H54 (cell line): ENCODE measurements at regions not wholly inside any gene's neighbourhood (a gene's known extent, or its start where the extent isn't known, plus 50 kb on each side); places are given as distances from the start of the nearest gene placed in this dataset.
A peak's percentile ranks its signal among the peaks of the same experiment; 100 is the strongest.
"Not testable (repeated sequence)": the region's sequence is repeated elsewhere in the genome, so short reads cannot be mapped to it uniquely, and the experiment has no call there.

ENCODE experiments used
- DNase-seq: peaks from one replicate; pipeline ENCODE4 v3.0.0; 2011; ENCODE audit warnings: low spot score, mixed read lengths; ENCODE audit not compliant: insufficient read length
- FAIRE-seq: peaks from 3 replicates; lab custom pipeline; 2011; peaks lifted over from hg19 to GRCh38; lab: Jason Lieb, UNC
- POLR2A ChIP-seq: IDR thresholded peaks from 2 replicates; pipeline ENCODE4 v1.6.1; 2011; ENCODE audit warnings: low read depth, mild to moderate bottlenecking, low read length

DNA sequence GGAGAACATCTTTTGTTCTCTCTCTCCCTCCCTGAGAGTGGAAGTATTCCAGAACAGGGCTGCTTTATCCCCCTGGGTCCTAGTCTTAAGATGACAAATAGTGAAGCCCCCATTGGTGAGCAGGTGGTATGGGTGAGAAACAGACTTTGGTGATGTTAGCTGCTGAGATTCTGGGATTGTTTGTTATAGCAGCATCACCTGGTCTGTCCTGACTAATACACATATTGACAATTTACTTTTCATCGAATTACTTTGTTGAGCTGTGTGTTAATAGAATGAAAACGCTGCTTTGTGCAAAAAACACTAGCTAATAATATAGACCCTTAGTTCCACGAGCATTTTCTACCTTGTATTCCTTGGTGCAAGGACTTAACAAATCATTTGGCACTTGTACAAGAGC, 133.5 kb downstream of the ASMT start:
- no peak for TF ChIP-seq POLR2A
- DNase-seq (no peak), FAIRE-seq (no peak)

DNA sequence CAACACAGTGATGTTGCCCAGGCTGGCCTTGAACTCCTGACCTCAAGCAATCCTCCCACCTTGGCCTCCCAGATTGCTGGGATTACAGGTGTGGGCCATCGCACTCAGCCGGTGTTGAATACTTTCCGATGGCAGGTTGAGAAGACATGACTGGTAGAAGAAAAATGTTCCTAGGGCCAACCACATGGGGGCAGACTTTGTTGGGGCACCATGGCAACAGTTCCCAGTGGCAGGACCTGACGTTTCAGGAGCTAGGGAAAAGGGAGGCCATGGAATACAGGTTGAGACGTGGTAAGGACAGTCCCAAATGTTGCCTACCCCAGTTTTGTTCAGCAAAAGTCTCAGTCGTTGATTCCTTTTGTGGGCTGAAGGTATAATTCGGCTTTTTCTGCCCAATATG, 134.6 kb downstream of the ASMT start:
- no peak for DNase-seq
- no peak for FAIRE-seq
- no peak for TF ChIP-seq POLR2A

DNA sequence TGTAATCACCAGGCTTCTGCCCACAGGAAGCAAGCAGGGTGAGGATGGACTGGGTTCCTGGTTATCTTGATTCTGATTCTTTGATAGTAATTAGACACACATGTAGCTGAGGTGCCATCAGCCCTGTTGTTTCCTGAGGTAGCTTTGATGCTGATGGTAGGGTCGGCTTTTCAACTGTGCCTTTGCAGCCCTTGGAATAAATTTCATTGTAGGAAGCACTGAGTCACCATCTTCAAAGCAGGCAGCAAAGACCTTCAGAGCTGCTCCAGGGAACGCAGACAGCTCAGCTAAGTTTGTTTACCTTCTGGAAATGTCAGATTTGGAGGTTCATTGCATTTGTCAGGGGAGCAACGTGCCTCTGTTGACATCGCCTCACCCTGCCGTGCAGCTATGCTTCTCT, 135.4 kb downstream of the ASMT start:
- DNase-seq = no peak
- no peak for TF ChIP-seq POLR2A
- no peak for FAIRE-seq

DNA sequence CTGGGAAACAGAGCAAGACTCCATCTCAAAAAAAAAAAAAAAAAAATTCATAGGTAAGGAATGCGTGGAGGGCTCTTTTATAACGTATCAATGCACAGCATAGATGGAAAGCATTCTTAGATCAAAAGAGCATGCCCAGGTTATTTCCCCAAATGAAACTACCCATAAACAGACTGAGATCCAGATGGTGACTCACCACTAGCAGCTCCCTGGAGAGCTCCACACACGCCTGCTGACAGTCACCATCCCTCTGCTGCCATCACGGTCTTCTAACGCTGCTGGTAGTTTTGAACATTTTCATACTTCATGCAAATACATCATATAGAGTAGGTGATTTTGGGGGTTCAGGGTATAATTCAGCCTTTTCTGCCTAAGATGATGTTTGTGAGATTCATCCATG, 136.9 kb downstream of the ASMT start:
- no peak for TF ChIP-seq POLR2A
- FAIRE-seq = no peak
- peak; percentile 31 for DNase-seq

DNA sequence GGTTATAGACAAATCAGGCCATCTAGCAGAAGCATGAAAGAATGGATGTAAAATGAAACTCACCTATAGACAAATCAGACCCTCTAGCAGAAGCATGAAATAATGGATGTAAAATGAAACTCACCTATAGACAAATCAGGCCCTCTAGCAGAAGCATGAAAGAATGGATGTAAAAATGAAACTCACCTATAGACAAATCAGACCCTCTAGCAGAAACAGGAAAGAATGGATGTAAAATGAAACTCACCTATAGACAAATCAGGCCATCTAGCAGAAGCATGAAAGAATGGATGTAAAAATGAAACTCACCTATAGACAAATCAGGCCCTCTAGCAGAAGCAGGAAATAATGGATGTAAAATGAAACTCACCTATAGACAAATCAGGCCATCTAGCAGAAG, 137.9 kb downstream of the ASMT start:
- not testable (repeated sequence) for DNase-seq, FAIRE-seq

DNA sequence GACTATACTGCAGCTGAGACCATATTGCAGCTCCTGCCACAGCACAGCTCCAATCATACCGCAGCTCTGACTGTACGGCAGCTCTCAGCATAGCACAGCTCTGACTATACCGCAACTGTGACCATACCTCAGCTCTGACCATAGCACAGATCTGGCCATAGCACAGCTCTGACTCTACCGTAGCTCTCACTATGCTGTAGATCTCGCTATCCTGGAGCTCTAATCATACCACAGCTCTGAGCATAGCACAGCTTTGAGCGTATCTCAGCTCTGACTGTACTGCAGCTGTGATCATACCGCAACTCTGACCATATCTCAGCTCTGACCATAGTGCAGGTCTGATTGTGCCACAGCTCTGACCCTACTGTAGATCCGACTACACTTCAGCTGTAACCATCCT, 139.2 kb downstream of the ASMT start:
- DNase-seq = peak; percentile 57
- peak; percentile 85 for FAIRE-seq
- TF ChIP-seq POLR2A = 0 out of 2 replicates have a peak, but pooled peaks have one; percentile 9

DNA sequence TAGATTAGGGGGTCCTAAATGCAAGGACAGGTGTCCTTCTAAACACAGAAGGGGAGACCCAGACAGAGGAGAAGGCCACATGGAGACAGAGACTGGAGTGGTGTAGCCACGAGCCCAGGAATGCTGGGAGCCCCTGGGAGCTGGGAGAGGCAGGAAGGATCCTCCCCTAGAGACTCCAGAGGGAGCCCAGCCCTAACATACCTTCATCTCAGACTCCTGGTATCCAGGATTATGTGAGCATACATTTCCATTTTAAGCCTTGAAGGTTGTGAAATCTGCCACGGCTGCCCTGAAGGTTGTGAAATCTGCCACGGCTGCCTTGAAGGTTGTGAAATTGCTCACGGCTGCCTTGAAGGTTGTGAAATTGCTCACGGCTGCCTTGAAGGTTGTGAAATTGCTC, 148.4 kb downstream of the ASMT start:
- no peak for TF ChIP-seq POLR2A
- no peak for FAIRE-seq
- no peak for DNase-seq

DNA sequence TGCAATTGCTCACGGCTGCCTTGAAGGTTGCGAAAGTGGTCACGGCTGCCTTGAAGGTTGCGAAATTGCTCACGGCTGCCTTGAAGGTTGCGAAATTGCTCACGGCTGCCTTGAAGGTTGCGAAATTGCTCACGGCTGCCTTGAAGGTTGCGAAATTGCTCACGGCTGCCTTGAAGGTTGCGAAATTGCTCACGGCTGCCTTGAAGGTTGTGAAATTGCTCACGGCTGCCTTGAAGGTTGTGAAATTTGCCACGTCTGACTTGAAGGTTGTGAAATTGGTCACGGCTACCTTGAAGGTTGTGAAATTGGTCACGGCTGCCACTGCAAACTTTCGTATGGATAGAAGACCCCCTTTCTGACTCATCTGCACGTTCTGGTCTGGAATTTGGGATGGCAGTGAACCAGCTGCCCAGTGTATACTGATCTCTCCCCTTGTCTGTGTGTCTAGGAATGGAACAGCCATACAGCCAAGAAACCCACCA, 150.1 kb downstream of the ASMT start:
- FAIRE-seq, DNase-seq: not testable (repeated sequence)

DNA sequence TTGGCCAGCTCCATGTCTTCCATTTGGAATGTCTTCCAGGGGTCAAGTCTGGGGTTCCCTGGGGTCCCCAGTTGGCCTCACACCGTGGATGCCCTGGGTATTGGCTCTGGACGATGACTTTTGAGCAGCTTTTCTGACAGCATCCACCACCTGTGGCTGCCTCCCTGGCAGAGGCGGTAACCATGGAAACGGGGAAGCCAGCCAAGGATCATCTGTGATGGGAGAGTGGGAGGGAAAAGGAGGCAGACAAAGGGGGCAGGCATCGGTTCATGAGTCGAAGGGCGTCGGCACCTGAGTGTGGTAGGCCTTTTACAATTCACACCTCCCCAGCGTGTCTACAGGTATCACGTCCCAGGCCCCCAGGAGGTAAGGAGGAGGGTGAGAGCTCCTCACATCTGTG, 152.2 kb downstream of the ASMT start:
- FAIRE-seq = no peak
- no peak for DNase-seq
- no peak for TF ChIP-seq POLR2A

DNA sequence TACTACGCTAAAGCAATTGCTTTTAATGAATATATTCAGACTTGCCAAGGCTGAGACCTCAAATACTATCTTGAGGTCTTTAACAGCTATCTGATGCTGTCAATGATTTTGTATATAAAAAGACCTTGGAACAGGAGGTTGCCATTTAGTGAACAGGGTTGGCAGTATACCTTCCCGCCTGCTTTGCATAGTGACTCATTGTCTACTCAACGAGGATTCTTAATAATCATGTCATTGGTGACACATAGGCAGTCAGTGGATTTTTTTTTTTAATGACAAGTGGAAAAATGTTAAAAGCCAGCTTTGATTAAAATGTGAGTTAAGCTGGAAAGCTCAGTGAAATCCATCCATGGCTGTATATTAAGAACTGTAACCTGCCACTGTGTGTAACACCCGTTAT, 164.0 kb downstream of the ASMT start:
- no peak for FAIRE-seq
- no peak for TF ChIP-seq POLR2A
- DNase-seq = no peak

DNA sequence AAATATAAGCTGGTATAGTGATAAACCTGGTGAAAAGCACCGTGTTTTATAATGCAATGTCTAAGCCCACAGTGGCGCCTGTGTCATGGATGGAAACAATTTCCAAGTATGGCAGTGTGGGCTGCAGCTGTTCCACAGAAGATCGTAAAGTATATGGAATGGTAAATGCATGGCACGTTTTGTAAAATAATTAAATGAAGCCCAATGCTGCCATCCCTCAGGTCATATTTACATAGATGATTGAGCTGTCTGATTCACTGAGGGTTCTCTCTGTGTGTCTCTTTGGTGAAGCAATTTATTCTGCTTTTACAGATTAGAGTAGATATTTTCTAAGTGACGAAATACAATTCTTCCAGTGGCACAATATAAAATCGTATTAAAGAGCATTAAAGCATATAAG, 164.8 kb downstream of the ASMT start:
- FAIRE-seq (no peak), DNase-seq (no peak)
- TF ChIP-seq POLR2A = no peak

DNA sequence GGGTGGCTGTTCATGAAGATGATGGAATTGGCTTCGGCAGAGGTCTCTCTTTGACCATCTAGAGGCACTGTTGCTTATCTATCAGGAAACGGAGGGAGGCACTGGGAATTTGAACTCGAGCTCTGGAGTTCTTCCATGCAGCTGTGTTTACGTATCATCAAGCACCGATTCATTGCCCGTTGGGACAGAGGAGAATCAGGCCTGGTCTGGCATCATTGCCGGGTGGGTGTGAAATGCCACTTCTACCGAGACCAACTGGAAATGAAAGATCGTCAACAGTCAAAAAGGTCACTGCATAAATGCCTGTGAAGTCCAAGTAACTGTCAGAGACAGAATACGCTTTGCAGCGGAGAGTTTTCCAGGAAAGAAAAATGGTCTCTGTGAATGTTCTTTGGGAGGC, 166.9 kb downstream of the ASMT start:
- FAIRE-seq (no peak), DNase-seq (no peak)
- no peak for TF ChIP-seq POLR2A

DNA sequence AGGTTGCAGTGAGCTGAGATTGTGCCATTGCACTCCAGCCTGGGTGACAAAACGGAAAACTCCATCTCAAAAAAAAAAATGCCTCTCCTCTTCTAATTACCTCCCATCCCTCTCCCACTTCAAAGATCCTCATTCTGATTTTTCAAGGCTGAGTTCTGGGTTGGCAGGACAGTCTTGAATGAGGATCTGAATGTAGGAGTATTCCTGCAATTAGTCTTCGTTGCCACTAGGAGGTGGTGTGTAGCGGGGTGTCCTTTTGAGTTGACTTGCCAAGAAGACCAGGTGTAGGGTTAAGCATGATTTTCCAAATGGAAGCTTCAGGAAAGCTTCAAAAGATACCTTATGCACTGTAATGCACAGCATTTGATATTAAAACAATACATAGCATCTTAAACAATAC, 169.9 kb downstream of the ASMT start:
- DNase-seq (no peak), FAIRE-seq (no peak)
- TF ChIP-seq POLR2A = no peak

DNA sequence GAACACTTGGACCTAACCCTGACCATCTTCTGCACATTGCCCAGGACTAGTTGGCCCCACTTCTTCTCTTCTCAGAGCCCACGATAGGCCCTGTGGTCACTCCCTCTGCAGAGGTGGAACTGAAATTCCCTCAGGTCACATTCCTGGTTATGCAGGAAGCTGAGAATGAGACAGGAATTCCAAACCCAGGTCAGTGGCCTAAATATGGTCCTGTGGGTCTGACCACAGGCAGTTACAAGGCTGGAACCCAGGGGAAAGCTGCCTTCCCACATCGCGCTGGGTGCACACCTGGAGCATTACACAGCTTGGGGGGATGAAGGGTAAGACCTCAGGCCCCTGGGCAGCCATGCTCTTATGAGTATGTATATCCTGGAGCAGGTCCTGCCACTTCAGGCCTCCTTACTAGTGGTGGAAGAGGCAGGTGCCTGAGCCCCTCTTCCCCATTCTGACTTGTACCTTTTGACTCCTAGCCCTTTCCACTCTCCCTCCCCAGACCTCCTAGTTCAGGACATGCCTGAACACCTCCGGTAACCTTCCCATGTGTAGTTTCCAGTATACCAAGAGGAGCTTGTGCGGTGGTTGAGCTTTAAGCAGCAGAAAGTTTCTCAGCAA, 173.5 kb downstream of the ASMT start:
- no peak for FAIRE-seq
- no peak for TF ChIP-seq POLR2A
- DNase-seq = no peak

DNA sequence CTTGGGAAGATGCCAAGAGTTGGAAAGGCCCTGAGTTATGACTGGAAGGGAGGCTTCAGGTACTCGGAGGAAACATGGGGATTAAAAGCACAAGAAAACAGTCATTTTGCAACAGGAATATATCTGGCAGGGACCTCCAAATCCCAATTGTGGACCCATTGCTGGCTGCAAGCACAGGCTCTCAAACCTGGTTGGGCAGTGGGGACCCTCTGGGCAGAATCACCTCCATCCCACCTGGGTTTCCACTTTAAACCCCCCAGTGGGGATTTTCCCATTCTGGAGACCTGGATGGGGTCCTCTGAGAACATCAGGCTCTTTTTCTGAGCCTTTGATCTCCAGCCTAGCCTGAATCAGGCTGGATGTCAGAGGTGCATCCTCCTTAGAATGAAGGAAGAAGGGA, 177.8 kb downstream of the ASMT start:
- no peak for DNase-seq
- no peak for TF ChIP-seq POLR2A
- FAIRE-seq = no peak

DNA sequence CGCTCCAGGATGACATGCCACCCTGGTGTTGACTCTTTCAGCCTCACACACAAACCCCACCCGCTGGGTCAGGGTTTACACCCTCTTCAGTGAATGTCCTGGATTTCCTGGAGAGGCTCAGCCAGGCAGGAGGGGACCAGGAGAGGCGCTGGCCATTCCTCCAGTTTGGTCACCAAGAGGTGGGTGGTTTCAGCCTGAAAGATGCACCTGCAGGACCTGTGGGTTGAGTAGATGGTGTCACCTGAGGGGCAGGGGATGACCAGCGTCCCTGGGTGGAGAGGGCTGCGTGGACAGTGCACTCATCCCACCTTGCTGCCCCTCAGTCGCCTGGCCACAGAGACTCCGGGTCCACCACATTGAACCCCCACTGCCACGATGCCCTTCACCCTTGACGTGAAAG, 179.7 kb downstream of the ASMT start:
- no peak for TF ChIP-seq POLR2A

More for the DNA sequence above, 179.7 kb downstream of the ASMT start:
- FAIRE-seq (no peak), DNase-seq (no peak)
